ENCODE measurements at regions not wholly inside any gene's neighbourhood (a gene's known extent, or its start where the extent isn't known, plus 50 kb on each side); places are given as distances from the start of the nearest gene placed in this dataset.

- Histone ChIP-seq H3K27ac (ENCODE audit: low read length) (no peak overlapping the region), H2AFZ (ENCODE audit: low read length) (no peak overlapping the region), H3K4me1 (ENCODE audit: insufficient read depth, low read length) (no peaks in the 10 kb centered on the region; the same call in 1 of the 2 replicates), H3K36me3 (ENCODE audit: low read depth, low read length) (no peaks in the 10 kb centered on the region), H4K20me1 (ENCODE audit: low read length) (no peaks in the 10 kb centered on the region), H3K79me2 (ENCODE audit: low read length) (no peaks in the 10 kb centered on the region), H3K9me3 (ENCODE audit: low read length) (no peaks in the 10 kb centered on the region), H3K4me3 (ENCODE audit: low read length) (no peak overlapping the region), H3F3A (ENCODE audit: low read length, unreplicated experiment) (no peaks in the 10 kb centered on the region), H3K4me2 (ENCODE audit: low read length) (no peak overlapping the region), H3K27me3 (ENCODE audit: low read length) (no peaks in the 10 kb centered on the region), H3K9me2 (replicated peaks; ENCODE audit: low read length) (no peaks in the 10 kb centered on the region), H3K9ac (ENCODE audit: low read length) (no peak overlapping the region)
- intact Hi-C loops (cut with micrococcal nuclease): no loop called here
- POLR2A ChIA-PET (ENCODE audit: unreplicated experiment): no interaction called here
- CTCF ChIA-PET: no interaction called here
- TF ChIP-seq EZH2phosphoT487 (IDR thresholded peaks at IDR 0.05; ENCODE audit: borderline replicate concordance, low read length) (no peak), EZH2 (IDR thresholded peaks at IDR 0.05; ENCODE audit: low read length, unreplicated experiment) (no peak)
- TF ChIP-seq, protein P1, sequence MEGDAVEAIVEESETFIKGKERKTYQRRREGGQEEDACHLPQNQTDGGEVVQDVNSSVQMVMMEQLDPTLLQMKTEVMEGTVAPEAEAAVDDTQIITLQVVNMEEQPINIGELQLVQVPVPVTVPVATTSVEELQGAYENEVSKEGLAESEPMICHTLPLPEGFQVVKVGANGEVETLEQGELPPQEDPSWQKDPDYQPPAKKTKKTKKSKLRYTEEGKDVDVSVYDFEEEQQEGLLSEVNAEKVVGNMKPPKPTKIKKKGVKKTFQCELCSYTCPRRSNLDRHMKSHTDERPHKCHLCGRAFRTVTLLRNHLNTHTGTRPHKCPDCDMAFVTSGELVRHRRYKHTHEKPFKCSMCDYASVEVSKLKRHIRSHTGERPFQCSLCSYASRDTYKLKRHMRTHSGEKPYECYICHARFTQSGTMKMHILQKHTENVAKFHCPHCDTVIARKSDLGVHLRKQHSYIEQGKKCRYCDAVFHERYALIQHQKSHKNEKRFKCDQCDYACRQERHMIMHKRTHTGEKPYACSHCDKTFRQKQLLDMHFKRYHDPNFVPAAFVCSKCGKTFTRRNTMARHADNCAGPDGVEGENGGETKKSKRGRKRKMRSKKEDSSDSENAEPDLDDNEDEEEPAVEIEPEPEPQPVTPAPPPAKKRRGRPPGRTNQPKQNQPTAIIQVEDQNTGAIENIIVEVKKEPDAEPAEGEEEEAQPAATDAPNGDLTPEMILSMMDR (conservative IDR thresholded peaks at IDR 0.05; ENCODE audit: low read depth, low read length): no peak
- DNase-seq (no peak), ATAC-seq (no peak)
- BruUV-seq (replicated peaks): no TSS peak
Measured at GRCh38 chr7:66539264-66539623, 89.4 kb upstream of the KCTD7 start.

DNA sequence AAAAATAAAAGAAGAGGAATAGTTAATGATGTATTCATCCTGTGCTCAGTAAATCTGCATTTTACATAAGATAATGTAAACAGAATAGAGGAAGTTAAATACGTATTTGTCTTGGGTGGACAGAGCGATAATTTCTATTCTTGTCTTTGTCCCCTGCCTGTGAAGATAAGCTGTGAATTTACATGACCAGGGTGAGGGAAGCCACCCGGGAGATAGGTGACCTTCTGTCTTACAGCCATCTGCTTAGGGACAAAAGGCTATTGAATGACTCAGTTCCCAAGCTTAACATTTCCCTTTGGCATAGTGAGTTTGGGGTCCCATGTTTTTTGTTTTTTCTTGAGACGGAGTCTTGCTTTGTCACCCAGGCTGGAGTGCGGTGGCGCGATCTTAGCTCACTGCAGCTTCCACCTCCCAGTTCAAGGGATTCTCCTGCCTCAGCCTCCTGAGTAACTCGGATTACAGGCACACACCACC, 88.7 kb upstream of the KCTD7 start:
- CTCF ChIA-PET: no interaction called here
- Histone ChIP-seq H3K36me3 (ENCODE audit: low read depth, low read length) (peaks cover 2% of the 10 kb centered on the region; the same call in 1 of the 2 replicates), H3K4me3 (ENCODE audit: low read length) (no peak overlapping the region), H3F3A (ENCODE audit: low read length, unreplicated experiment) (no peaks in the 10 kb centered on the region), H3K4me2 (ENCODE audit: low read length) (no peak overlapping the region), H3K27me3 (ENCODE audit: low read length) (no peaks in the 10 kb centered on the region), H3K4me1 (ENCODE audit: insufficient read depth, low read length) (no peaks in the 10 kb centered on the region; the same call in 1 of the 2 replicates), H2AFZ (ENCODE audit: low read length) (no peak overlapping the region), H4K20me1 (ENCODE audit: low read length) (no peaks in the 10 kb centered on the region), H3K27ac (ENCODE audit: low read length) (no peak overlapping the region), H3K9me2 (replicated peaks; ENCODE audit: low read length) (no peaks in the 10 kb centered on the region), H3K79me2 (ENCODE audit: low read length) (no peaks in the 10 kb centered on the region), H3K9me3 (ENCODE audit: low read length) (no peaks in the 10 kb centered on the region), H3K9ac (ENCODE audit: low read length) (no peak overlapping the region)
- POLR2A ChIA-PET (ENCODE audit: unreplicated experiment): no interaction called here
- no peak for TF ChIP-seq EZH2 (IDR thresholded peaks at IDR 0.05; ENCODE audit: low read length, unreplicated experiment)
- TF ChIP-seq, protein P1 (conservative IDR thresholded peaks at IDR 0.05; ENCODE audit: low read depth, low read length): no peak
- no peak for TF ChIP-seq EZH2phosphoT487 (IDR thresholded peaks at IDR 0.05; ENCODE audit: borderline replicate concordance, low read length)
- intact Hi-C loops (cut with micrococcal nuclease): no loop called here
- DNase-seq (no peak), ATAC-seq (no peak)
- no TSS peak for BruUV-seq (replicated peaks)

DNA sequence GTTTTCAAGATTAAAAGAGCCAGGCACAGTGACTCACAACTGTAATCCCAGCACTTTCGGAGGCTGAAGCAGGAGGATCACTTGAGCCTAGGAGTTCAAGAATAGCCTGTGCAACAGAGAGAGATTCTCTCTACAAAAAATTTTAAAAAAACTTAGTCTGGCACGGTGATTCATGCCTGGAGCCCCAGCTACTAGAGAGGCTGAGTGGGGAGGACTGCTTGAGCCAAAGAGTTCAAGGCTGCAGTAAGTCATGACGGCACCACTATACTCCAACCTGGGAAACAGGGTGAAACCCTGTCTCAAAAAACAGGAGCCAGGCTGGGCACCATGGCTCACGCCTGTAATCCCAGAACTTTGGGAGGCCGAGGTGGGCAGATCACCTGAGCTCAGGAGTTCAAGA, 86.6 kb upstream of the KCTD7 start:
- POLR2A ChIA-PET (ENCODE audit: unreplicated experiment): interaction anchor here (0.5 to 0.8 kb wide), 3 partner anchors 81 to 476 kb away, joined by 4 to 10 read pairs (median 8); no protein-coding TSS in a partner anchor
- H3K27me3 ChIP-seq (ENCODE audit: low read length): no peaks in the 10 kb centered on the region

More for the DNA sequence above, 86.6 kb upstream of the KCTD7 start:
- CTCF ChIA-PET: no interaction called here
- Histone ChIP-seq H3K9me3 (ENCODE audit: low read length) (no peaks in the 10 kb centered on the region), H3K27ac (ENCODE audit: low read length) (no peak overlapping the region), H3K9ac (ENCODE audit: low read length) (no peak overlapping the region), H3K36me3 (ENCODE audit: low read depth, low read length) (peaks cover 8% of the 10 kb centered on the region; the same call in 1 of the 2 replicates), H3K4me3 (ENCODE audit: low read length) (no peak overlapping the region), H3K79me2 (ENCODE audit: low read length) (no peaks in the 10 kb centered on the region), H3F3A (ENCODE audit: low read length, unreplicated experiment) (no peaks in the 10 kb centered on the region), H3K4me1 (ENCODE audit: insufficient read depth, low read length) (no peaks in the 10 kb centered on the region; the same call in 1 of the 2 replicates), H3K4me2 (ENCODE audit: low read length) (no peak overlapping the region), H2AFZ (ENCODE audit: low read length) (no peak overlapping the region), H4K20me1 (ENCODE audit: low read length) (no peaks in the 10 kb centered on the region), H3K9me2 (replicated peaks; ENCODE audit: low read length) (no peaks in the 10 kb centered on the region)
- TF ChIP-seq EZH2 (IDR thresholded peaks at IDR 0.05; ENCODE audit: low read length, unreplicated experiment) (no peak), EZH2phosphoT487 (IDR thresholded peaks at IDR 0.05; ENCODE audit: borderline replicate concordance, low read length) (no peak)
- TF ChIP-seq, protein P1 (conservative IDR thresholded peaks at IDR 0.05; ENCODE audit: low read depth, low read length): no peak
- ATAC-seq: no peak
- intact Hi-C loops (cut with micrococcal nuclease): no loop called here
- no TSS peak for BruUV-seq (replicated peaks)
- no peak for DNase-seq
